Ureter (tissue), 1 donor: ENCODE measurements at regions not wholly inside any gene's neighbourhood (a gene's known extent, or its start where the extent isn't known, plus 50 kb on each side); places are given as distances from the start of the nearest gene placed in this dataset.
"Not testable (repeated sequence)": the region's sequence is repeated elsewhere in the genome, so short reads cannot be mapped to it uniquely, and the experiment has no call there.

Experiments used
- DNase-seq: peaks from one replicate; pipeline ENCODE4 v3.0.0-alpha.2; 2020; ENCODE audit warnings: low spot score
- donor health status: DM: yes; HTN: yes; CAD: no.

DNA sequence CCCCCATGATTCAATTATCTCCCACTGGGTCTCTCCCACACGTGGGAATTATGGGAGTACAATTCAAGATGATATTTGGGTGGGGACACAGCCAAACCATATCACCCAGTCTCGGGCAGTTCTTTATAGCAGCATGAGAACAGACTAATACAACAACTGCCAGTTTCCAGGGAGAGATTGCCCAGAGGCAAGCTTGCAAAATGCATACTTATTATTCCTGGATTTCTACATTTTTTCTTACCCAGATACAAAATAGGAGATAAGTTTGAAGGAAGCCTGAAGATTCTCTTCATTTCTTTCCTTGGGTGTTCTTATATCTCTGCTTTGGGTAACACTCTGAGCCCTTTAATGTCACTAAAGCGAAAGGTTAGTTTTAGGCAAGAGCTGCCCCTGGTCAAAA lies 691.2 kb downstream of the TAF11L14 start:
- DNase-seq: no peak

DNA sequence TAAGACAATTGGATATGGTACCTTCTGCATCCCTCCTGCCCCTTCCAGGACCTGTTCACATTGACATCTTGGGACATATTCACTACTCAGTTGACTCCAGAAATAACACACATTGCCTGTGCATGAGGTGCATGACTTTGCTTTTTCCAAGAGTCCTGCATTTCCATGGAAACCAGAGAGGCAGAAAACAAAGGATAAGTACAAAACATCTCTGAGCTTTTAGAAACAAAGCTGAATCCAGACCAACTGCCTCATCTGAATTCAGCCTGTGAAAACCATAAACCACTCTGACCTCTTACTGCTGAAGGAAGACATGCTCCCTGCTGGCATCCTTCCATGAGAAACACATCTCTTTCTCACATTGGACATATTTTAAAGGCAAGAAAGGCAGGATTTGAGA lies 695.1 kb downstream of the TAF11L14 start:
- DNase-seq: no peak

DNA sequence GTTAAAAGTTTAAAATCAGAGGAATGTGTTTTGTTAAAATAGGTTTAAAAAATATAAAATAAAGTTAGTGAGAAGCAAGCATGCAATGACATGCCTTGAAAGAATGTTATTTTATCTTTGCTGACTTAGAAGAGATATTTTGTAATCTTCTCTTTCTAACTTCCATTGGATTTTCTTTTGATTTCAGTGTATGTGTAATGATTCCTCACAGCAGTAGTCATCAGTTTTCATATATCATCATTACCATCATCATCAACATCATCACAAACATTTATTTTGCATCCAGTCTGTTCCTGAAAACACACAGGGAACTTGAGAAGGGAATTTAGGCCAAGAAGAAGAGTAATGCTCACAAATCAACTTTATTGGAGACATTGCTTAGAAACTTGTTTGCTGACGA lies 699.6 kb downstream of the TAF11L14 start:
- DNase-seq: no peak

DNA sequence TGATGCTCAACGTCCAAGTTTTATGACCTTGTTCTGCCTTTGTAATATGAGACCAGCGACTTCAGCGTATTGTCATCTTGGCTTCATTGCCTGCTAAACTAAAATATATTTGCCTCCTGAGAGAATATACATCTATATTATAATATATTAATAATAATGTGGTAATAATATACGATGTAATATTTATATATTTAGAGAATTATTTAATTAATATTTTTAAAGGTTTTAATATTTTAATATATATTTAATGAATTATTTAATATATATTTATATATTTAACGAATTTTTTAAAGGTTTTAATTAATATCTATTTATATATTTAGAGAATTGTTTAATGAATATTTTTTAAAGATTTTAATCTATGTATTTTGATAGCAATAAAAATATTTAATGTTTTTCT lies 700.7 kb downstream of the TAF11L14 start:
- DNase-seq: no peak

DNA sequence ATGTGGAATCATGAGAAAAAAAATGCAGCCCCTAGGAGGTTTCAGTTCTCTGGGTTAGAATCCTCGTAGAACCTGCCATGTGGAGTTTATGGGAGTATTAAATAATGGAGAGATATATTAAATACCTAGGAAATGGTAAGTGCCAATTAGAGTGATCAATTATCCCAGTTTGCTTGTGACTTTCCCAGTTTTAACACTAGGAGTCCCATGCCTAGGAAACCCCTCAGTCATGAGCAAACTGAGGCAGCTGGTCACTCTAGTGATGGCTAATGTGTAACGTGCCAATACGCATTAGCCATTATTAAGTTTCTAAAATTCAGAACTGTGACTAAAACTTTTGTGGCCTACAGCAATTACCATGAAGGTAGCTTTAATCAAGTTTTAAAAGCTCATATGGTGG lies 720.6 kb downstream of the TAF11L14 start:
- no peak for DNase-seq

DNA sequence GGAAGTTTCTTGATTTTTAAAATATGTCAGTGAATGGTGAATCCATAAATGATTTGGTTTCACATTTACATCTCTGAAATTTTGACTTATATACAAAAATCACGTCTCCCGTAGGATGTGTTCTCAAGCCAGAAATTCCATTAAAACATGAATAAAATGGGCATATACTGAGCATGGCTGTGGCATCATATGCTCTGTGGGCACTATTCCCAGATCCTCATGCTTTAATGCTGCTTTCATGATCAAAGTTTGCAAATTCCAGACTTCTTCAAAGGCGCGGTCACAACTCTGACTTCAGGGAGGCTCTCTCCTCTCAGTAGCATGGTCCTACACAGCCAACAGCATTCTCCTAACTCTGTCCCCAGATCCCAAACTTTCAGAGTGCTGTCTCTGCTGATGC lies 723.2 kb downstream of the TAF11L14 start:
- DNase-seq: no peak

DNA sequence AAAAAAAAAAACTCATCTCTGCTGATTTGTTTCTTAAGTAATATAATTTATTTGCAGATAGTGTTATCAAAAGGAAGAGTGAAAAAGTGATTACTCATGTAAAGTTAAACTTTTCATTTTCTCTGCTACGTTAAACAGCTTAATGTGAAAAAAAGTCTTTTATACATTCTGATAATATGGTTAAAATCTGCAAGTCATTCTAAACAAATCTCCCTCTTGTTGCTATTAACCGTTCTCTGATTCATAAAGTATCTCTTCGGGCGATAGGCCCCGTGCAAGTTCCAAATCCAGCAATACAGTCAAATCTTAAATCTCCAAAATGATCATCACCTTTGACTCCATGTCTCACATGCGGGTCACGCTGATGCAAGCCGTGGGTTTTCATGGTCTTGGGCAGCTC lies 732.0 kb downstream of the TAF11L14 start:
- no peak for DNase-seq

DNA sequence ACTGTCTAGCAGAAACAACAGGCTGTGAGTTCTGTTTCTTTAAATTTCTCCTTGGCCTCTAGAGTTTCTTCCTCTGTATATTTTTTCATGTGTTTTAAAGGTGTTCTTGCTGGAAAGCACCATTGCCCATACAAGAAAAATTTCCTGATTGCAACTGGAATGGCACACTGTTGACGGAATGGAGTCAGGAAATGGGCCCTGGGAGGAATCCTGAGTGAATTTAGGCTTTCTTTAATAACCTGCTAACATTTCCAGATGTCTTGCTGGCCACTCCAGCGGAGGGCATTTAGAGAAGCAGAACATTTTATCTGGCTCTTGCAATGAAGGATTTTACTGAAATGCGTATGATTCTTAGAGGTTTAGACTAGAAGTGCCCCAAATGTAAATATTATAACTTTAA lies 736.3 kb downstream of the TAF11L14 start:
- no peak for DNase-seq

DNA sequence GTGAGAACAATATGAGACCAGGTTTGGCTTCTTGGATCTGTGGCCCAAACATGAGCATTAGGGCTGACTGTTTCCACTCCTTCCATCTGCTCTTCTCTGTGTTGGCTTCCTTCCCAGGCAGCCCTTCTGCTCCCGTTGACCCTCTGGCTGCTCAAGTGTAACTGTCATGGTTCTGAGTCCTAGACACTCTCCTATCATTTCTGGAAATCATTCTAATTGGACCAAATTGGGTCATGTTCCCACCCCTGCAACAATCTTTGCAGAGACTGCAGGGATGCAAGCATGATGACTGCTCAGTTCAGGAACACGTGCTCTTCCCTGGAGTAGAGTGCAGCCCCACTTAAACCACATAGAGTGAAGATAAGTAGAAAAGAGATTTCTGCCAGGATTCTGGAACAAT lies 741.4 kb downstream of the TAF11L14 start:
- DNase-seq: no peak

DNA sequence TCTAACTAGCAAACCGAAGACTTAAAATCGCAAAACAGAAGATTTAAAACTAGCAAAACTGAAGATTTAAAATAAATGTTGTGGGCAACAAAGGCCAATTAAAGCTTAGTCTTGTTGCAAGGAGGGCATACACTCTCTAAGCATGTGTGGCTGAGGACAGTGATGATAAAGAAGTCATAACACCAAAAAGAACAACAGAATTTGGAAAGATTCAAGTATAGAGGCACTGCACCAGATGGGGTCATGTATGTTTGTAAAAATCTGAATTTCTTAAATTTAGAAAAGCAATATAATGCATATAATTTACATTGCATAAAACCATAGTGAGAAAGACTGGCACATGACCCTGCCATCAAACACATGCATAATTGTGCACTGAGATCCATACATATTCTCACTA lies 743.8 kb downstream of the TAF11L14 start:
- DNase-seq: no peak

DNA sequence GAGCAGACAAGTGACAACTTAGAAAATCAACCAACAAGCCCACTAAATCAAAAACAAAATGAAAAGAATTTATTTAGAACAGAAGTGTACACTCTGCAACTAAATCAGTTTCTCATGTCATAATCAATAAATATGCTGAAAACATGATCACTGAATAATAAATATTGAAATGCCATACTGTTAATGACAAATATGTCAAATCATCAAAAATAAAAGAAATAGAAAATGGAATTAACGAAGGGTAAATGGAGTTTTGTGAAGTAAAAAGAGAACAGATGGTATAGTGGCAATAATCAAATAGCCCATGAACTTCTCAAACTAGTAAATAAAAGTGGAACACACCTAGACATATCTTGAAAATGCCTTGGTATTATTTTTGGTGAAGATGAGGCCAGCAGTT lies 744.9 kb downstream of the TAF11L14 start:
- DNase-seq: no peak

DNA sequence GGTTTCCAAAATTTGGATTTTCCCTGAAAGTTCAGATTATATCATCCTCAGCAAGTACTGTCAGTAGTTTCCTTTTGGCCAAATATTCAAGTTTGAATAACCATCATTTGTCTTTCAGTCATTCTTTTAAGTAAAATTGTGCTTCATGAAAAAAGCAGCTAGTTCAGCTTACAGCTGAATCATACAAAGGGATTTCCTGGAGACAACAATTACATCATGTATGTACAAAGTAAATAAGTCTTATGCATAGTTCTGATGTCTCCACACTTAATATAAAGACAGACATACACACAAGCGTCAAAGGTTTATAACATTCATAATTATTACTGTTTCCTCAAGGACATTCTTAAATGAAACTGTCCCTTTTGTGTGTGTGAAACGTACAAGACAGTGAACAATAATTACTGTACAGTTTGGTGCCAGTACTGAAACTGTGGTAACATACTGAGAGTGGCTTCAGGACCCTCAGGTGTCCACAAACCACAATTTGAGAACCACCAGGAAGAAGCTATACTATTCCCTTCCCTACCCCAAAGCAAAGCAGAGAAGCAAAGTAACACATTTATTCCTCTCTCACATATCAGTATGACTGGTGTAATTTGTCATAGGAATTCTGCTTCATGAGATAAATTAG lies 746.6 kb downstream of the TAF11L14 start:
- no peak for DNase-seq

DNA sequence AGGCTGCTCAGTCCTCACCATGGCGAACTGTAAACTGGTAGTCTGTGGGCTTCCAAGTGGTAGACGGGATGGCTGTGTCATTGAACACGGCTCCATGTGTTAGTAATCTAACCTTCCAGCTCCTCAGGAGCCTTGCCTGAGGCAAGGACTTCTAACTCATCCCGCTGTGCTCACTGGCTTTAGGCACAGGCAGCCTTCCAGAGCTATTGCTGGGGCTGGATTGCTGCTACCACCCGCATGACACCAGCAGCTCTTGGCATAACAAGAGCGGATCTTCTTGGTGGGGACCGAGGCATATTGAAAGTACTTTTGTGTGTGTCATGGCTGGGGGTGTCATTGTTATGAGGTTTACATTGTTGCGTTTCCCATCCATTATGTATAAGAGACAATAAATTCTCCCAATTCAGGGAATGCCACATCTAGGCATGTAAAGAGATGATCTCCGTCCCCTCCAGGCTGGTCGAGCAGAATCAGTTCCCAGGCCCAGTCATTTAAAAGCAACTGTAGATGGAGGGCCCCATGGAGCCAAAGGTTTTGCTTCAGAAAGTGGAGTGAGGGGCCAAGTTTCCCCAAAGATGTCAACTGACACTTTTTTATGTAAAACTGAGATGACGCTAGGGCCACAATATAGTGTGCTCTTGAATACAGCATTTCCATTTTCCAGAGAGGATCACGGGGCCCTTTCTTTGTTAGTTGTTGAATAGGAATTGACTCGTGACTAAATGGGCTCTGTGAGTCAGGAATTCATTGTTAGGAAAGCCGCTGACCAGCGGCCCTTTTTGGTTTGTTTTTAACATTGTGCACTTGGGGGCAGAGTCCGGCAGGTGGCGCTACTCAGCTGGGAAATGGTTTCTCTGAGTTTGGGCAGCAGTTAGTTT lies 759.5 kb downstream of the TAF11L14 start:
- no peak for DNase-seq

DNA sequence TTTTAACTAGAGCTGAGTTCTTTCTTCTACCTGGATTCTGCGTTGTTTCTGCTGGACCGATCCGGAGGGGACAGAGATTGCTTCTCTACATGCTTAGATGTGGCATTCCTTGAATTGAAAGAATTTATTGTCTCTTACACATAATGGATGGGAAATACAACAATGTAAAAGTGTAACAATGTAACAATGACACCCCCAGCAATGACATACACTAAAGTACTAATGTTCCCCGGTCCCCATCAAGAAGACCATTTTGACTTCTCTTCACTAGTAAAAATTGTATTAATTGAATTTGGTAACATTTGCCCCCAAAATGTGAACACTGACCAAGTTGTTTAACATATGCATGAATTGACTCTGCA lies 760.2 kb downstream of the TAF11L14 start:
- DNase-seq: no peak

DNA sequence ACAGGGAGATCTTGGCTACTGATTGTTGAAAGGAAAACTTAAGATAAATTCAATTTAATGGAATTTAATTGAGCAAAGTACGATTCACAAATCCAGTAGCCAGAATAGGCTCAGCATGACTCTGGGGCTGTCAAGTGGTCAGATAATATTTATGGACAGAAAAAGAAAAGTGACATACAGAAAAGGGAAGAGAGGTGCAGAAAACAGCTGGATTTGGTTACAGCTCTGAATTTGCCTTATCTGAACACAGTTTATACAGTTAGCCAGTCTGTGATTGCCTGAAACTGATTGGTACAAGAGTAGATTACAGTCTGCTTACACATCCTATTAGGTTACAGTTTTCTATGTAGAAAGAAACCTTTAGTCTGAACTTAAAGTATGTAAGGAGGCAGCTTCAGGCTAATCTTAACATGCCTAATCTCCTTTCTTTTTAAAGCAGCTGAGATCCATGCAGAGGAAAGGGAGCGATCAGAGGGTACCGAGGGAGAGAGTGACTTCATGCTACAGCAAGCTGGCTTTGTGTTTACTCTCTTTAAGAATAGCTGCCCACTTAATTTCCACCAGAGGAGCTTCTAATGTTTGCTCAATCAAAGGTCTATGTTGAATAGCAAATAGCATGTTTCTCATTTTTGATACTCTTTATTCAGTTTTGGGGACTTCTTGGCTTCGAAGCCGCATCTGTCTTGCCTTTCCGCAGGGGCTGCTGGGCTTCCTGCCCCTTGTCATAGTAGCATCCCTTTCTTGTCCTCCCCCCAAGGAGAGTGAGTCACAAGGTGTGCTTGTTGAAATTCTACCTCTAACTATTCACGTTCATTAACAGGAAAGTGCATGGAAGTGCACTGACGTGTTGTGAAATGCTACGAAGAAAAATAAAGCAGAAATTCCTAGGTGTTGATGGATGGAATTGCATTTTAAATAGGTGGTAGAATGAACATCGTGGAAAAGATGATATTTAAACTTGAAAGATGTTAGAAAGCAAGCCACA lies 761.2 kb downstream of the TAF11L14 start:
- no peak for DNase-seq

DNA sequence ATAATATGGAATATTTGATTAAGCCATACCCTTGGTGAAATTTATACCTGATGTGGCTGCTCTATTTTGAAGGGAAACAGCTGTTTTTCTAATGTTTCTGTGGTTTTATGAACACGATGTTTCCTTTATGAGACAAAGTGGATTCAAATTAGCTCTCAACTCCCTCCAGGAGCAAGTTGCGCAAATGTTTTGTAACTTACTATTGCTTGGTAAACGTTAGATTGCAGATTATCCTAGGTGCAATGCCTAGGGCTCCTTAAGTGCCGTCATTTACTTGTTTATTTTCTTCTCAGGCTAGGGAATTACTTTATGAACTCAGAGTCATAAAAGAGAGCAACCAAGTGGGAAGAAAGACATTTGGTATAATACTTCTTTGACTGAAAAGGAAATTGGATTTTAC lies 763.1 kb downstream of the TAF11L14 start:
- DNase-seq: no peak

DNA sequence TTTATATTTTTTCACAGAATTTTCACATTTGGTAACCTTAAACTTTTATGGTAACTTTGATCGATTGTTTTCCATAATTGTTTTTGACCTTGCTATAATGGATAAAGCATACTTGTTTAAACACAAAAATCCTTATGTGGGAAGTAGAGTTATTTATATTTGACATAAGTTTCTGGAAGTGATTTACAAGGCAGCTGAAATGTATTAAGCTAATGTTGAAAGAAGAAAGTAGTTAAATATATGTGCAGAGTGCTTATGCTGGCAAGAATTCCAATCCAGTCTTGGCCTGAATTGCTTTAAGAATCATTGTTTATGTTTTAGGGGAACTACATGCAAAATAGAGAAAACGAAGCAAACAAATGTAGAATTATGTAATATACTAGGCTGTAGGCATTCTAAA lies 763.6 kb downstream of the TAF11L14 start:
- no peak for DNase-seq

DNA sequence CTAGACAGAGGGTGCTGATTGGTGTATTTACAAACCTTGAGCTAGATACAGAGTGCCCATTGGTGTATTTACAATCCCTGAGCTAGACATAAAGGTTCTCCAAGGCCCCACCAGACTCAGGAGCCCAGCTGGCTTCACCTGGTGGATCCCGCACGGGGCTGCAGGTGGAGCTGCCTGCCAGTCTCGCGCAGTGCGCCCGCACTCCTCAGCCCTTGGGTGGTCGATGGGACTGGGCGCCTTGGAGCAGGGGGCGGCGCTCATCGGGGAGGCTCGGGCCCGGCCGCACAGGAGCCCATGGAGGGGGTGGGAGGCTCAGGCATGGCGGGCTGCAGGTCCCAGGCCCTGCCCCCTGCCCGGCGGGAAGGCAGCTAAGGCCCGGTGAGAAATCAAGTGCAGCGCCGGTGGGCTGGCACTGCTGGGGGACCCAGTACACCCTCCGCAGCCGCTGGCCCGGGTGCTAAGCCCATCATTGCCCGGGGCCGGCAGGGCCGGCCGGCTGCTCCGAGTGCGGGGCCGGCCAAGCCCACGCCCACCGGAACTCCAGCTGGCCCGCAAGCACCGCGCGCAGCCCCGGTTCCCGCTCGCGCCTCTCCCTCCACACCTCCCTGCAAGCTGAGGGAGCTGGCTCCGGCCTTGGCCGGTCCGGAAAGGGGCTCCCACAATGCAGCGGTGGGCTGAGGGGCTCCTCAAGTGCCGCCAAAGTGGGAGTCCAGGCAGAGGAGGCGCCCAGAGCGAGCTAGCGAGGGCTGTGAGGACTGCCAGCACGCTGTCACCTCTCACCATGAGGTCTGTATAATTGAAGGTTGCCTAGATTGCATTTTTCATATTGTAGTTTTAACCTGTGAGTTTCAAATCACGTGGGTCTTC lies 765.4 kb downstream of the TAF11L14 start:
- DNase-seq: not testable (repeated sequence)

DNA sequence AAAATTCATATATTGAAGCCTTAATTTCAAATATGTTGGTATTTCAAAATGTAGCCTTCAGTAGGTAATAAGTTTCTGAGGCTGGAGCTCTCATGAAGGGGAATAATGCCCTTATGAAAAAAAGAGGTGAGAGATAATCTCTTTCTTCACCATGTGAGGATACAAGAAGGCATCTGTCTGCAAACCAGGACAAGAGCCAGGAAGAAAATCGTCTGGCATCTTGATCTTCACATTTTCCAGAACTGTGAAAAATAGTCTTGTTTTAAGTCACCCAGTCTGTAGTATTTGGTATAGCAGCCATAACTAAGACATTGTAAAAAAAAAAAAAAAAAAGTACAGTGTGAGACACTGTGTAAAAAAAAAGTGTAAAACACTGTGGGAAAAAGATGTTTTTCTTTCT lies 768.9 kb downstream of the TAF11L14 start:
- no peak for DNase-seq

DNA sequence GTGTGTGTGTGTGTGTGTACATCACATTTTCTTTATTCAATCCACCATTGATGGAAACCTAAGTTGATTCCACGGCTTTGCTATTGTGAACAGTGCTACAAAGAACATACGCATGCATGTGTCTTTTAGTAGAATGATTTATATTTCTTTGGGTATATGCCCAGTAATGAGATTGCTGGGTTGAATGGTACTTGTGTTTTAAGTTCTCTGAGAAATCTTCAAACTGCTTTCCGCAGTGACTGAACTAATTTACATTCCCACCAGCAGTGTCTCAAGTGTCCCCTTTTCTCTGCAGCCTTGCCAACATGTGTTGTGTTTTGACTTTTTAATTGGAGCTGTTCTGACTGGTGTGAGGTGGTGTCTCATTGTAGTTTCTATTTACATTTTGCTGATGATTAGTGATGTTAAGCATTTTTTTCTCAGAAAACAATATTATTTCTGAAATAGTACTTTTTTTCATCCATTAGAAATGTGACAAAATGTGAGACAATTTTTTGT lies 769.7 kb downstream of the TAF11L14 start:
- no peak for DNase-seq

DNA sequence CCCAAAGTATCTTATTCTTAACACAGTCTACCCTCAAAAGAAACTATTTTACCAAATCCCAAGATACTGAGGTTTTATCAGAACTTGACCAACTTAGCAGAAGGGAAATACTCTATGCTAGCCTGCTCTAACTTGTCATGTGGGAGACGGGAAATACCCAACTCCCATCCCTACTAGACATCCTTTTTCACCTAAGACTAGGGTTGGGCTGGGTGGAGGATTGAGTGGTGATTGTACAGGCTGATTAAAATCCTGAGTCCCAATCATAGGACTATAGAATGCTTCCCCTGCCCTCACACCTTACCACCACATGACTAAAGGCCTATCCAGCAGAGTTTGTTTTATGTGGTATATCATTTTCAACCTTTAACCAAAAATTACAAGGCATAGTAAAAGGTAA lies 786.5 kb downstream of the TAF11L14 start:
- no peak for DNase-seq
